ENCODE measurements at regions not wholly inside any gene's neighbourhood (a gene's known extent, or its start where the extent isn't known, plus 50 kb on each side); places are given as distances from the start of the nearest gene placed in this dataset.
"Not testable (repeated sequence)": the region's sequence is repeated elsewhere in the genome, so short reads cannot be mapped to it uniquely, and the experiment has no call there.

DNA sequence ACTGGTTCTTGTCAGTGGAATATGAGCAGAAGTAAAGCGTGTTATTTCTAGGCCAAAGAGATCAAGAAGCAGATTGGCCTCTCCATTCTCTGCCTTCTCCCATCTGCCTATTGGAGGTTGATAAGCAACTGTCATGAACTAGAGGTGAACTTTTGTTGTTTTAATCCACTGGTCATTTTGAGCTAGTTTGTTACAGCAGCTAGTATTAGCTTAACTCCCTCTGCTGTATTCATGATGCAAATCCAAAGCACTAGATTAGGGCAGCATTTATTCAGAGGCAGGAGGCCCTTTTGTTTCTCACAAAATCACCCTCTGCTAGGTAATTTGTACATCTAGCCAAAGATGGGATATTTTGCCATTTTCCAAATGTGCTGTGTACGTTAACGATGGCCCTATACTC lies 97.3 kb upstream of the DPT start:
- DNase-seq (ENCODE audit: low spot score), result no peak

DNA sequence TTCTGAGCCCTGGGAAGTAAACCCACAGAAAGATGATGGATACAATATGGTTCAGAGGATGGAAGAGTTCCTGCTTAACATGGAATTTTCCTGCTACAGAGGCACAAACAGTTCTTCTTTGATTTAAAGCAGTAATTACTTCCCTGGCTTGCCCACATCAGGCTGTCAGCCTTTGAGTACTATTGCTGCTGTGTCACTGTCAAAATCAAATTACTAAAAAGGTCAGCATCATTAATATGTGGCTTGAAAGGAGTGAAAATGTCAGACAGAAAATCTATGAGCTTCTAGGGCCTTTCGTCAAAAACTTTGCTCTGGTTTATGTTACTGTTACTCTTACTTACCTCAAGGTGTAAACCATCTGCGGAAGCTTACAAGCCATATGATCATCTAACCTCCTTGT lies 98.6 kb upstream of the DPT start:
- no peak for DNase-seq (ENCODE audit: low spot score)

DNA sequence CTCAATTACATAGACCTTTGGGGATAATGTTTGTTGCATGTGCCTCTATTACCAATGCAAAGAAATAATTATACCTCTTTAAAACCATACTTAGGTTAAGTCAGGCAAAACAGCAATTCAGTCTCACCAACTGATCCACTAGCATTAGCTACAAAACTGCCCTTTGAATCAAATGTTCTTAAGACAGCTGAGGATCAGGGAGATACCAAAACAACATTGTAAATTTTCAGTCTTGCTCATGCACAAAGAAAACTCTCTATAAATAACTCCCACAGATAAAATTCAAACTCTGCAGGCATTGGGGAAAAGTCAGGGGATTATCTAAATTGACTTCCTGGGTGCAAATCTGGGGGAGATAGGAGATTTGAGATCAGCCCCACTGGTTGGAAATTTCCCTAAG lies 100.9 kb upstream of the DPT start:
- no peak for DNase-seq (ENCODE audit: low spot score)

- DNase-seq (ENCODE audit: low spot score), result no peak
These were observed 101.6 kb upstream of the DPT start for GRCh38 chr1:168830562-168830961.

- DNase-seq (ENCODE audit: low spot score), result no peak
These were observed 103.7 kb upstream of the DPT start for GRCh38 chr1:168832661-168833060.

- DNase-seq (ENCODE audit: low spot score), result no peak
These were observed 104.4 kb upstream of the DPT start for GRCh38 chr1:168833362-168833761.

GRCh38 chr1:168833801-168834224 lies 104.8 kb upstream of the DPT start:
- DNase-seq (ENCODE audit: low spot score), result no peak

GRCh38 chr1:168834225-168834872 lies 105.3 kb upstream of the DPT start:
- no peak for DNase-seq (ENCODE audit: low spot score)

- DNase-seq (ENCODE audit: low spot score), result no peak
These were observed 106.2 kb upstream of the DPT start for GRCh38 chr1:168835176-168835575.

DNA sequence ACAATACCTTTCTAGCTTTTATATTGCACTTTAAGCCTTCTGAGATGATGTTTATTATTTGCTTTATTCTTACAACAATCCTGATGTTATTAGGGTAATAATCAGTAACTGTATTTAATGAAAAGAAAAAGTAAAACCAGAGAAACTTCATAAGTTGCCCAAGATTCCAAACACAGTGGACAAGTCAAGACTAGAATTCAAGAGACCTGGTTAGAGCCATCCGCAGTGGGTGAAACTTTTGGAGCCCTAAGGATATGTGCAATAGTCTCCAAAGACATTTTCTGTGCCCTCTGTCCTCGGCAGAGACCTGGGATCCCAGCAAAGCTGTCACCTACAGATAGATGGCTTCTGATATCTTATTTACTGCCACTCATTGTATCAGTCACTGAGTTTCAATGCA lies 106.8 kb upstream of the DPT start:
- no peak for DNase-seq (ENCODE audit: low spot score)

DNA sequence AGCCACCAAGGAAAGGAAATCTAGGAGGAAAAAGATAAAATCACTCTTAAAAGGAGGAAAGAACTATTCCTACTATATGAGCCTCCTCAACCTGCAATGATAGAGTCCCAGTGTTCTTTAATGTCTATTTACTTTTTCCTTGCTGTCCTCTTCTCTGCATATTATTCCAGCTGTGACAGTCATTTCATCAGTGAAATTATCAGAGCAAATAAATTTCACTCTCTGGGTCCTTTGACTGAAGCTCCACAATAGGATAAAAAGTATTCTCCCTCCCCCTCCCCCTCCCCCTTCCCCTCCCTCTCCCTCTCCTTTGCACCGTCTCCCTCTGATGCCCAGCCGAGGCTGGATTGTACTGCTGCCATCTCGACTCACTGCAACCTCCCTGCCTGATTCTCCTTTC lies 107.5 kb upstream of the DPT start:
- no peak for DNase-seq (ENCODE audit: low spot score)

DNA sequence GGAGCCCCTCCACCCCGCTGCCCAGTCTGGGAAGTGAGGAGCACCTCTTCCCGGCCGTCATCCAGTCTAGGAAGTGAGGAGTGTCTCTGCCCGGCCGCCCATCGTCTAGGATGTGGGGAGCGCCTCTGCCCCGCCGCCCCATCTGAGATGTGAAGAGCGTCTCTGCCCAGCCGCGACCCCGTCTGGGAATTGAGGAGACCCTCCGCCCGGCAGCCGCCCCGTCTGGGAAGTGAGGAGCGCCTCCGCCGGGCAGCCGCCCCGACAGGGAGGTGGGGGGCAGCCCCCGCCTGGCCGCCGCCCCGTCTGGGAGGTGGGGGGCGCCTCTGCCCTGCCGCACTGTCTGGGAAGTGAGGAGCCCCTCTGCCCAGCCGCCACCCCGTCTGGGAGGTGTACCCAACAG lies 108.2 kb upstream of the DPT start:
- DNase-seq (ENCODE audit: low spot score), result not testable (repeated sequence)

- DNase-seq (ENCODE audit: low spot score), result no peak
These were observed 113.3 kb upstream of the DPT start for GRCh38 chr1:168842306-168842705.

- DNase-seq (ENCODE audit: low spot score), result no peak
These were observed 113.9 kb upstream of the DPT start for GRCh38 chr1:168842916-168843315.

DNA sequence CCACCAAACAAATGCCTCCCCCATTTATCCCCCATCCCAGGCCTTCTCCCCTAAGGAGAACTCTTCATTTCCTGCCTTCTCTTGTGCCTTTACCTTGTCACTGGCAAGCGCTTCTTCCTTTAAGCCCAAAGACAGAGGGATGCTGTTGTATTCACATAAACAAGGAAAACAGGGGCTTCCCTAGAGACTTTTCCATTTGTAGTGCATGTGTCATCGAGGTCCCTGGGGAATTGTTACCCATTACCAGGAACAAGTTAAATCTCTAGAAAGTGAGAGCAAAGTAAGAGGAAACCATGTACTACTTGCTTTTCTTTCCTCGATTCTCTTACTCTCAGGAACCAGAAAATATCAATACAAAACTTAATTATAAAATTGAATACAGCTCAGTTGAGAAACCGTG lies 114.4 kb upstream of the DPT start:
- DNase-seq (ENCODE audit: low spot score), result no peak

- no peak for DNase-seq (ENCODE audit: low spot score)
These were observed 114.9 kb upstream of the DPT start for GRCh38 chr1:168843950-168844349.

- no peak for DNase-seq (ENCODE audit: low spot score)
These were observed 116.1 kb upstream of the DPT start for GRCh38 chr1:168845140-168845539.

- DNase-seq (ENCODE audit: low spot score), result no peak
These were observed 119.0 kb upstream of the DPT start for GRCh38 chr1:168848051-168848450.

GRCh38 chr1:168861421-168862004 lies 132.5 kb upstream of the DPT start:
- no peak for DNase-seq (ENCODE audit: low spot score)

DNA sequence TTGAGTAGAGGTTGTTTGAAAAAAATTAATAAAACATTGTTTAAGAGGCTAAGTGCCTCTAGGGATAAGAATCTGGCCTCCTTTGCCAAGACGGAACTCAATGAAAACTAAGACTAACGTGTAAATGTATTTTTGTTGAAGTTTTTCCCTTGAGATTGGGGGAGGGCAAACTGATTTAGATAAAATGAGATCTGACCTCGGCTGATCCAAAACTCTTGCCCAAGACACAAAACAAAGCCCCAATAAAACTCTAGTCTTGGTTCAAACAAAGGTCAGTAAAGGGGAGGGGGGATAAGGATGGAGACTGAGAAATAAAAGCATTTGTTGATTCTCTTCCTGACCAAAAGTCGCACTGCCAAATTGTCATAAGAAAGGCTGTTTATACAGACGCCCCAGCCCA lies 134.8 kb upstream of the DPT start:
- no peak for DNase-seq (ENCODE audit: low spot score)

GRCh38 chr1:168864266-168864665 lies 135.3 kb upstream of the DPT start:
- no peak for DNase-seq (ENCODE audit: low spot score)

GRCh38 chr1:168865850-168866620 lies 137.0 kb upstream of the DPT start:
- DNase-seq (ENCODE audit: low spot score), result no peak

GRCh38 chr1:168867941-168868634 lies 139.1 kb upstream of the DPT start:
- no peak for DNase-seq (ENCODE audit: low spot score)

Data from left forelimb (tissue), 1 donor.